HL-60/S4 treated with retinoic acid at 250 ng/mL for 4 days and 3 days (cell line): ENCODE measurements at regions not wholly inside any gene's neighbourhood (a gene's known extent, or its start where the extent isn't known, plus 50 kb on each side); places are given as distances from the start of the nearest gene placed in this dataset.
"Not testable (repeated sequence)": the region's sequence is repeated elsewhere in the genome, so short reads cannot be mapped to it uniquely, and the experiment has no call there.

Source experiments
- in situ Hi-C: fragments of 300-500 bp; cut with MboI; formaldehyde crosslinking; loops from 2 replicates; pipeline ENCODE4 v1.7.0; 2022; ENCODE audit warnings: low sequenced_read_pairs

DNA sequence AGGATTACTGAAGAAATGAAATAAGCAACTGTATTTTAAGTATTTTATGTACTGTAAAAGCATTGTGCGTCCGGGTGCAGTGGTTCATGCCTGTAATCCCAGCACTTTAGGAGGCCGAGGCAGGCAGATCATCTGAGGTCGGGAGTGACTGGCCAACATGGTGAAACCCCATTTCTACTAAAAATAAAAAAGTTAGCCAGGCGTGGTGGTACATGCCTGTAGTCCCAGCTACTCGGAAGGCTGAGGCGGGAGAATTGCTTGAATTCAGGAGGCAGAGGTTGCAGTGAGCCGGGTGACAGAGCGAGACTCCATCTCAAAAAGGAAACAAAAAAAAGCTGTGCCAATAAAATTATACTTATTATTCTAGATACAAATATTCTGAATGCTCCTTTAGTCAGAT, 215.4 kb upstream of the DMRT1 start:
- in situ Hi-C loops: not testable (repeated sequence)

DNA sequence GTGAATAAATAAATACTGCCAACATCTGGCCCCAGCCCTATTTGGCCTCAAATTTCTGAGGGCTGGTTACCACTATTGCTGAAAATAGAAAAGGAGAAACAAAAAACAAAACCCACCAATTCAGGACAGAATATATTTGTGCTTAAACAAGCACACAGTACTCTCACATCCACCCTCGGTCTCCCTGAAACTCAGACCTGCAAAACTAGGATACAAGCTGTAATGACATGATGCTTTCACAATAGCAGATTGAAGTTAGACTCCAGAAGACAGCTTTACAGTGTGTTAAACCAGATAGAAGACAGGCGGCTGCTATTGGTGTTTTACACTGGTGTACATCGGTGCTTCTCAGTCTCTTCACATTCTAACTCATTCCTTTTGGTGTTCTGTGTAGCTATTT, 214.9 kb upstream of the DMRT1 start:
- in situ Hi-C loops: no loop called here

DNA sequence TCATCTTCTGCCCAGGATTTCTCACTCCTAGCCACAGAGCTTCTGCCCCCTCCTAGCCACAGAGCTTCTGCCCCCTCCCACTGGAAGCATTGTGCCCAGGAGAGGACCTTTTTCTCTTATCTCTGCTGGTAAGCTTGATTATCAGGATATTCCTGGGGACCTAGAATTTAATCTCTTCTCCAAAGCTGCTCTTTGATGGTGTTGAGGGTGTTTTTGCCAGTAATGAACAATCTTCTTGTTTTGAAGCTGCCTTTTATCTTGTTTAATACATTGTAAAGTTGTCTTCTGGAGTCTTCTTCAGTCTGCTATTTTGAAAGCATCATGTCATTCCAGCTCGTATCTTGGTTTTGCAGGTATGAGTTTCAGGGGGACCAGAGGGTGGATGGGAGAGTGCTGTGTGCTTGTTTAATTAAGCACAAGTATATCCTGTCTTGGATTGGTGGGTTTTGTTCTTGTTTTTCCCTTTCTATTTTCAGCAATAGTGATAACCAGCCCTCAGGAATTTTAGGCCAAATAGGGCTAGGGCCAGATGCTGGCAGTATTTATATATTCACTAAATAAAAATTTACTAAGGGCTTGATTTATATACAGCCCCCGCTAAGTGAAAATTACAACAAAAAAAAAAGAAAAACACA, 214.0 kb upstream of the DMRT1 start:
- in situ Hi-C loops: no loop called here

DNA sequence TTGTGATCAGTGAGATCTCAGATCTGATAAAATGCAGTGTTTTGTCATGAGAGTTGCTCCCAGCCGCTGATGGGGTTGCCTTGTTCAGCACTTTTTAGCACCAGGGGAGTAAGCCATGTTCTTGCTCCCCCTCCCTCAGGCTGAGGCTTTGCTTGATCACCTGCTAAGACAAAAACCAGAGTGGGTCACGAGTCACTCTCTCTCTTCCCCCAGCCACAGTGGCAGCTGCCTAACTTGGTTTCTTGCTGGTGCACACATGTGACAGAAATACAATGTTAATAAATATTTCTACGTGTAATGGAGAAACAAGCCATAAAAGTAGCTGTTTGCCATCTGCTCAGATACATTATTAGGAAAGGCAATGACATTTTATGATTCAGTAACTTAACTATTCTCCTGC, 212.4 kb upstream of the DMRT1 start:
- in situ Hi-C loops: no loop called here

DNA sequence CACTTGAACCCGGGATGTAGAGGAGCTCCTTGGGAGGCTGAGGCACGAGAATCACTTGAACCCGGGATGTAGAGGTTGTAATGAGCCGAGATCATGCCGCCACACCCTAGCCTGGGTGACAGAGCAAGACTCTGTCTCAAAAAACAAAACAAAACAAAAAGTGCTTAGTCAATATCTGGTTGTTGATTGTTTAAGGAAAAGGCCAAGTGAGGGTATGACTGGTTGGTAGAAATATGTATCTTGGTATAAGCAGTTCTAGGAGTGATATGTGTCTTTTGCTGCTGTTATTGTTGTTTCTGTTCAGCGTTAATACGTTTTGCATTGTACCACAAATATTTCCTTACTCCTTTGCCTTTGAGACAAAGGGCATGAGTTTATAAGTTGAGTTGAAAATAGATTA, 210.7 kb upstream of the DMRT1 start:
- in situ Hi-C loops: no loop called here

DNA sequence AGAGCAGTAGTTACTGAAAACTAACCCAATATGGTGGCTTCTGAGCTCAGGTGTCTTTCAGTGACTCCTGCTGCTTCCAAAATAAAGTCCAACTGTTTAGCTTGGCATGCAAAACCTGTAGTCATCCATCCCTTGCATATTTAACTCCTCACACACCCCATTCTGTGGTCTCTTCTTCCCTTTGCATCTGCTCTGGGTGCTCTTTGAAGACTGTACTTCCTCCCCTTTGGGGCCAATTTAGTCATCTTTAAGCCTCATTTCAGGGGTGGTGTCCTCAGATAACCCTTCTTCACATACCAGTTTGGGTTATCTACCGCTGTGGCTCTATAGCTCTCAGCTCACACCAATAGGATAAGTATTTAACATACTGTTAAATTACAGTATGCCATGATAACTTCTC, 209.9 kb upstream of the DMRT1 start:
- in situ Hi-C loops: no loop called here

DNA sequence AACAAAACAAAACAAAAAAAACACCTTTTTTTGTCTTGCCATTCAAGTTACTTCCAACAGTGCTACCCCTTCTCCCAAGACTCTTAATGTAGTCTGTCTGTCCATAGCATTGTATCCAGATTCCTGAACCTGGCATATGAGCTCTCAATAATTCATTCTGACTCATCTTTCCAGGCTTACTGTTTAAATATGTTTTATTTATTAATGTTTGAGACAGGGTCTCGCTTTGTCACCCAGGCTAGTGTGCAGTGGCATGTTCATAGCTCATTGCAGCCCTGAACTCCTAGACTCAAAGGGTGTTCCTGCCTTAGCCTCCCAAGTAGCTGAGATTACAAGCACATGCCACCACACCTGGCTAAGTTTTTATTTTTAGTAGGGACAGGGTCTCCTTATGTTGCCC, 208.0 kb upstream of the DMRT1 start:
- in situ Hi-C loops: no loop called here

DNA sequence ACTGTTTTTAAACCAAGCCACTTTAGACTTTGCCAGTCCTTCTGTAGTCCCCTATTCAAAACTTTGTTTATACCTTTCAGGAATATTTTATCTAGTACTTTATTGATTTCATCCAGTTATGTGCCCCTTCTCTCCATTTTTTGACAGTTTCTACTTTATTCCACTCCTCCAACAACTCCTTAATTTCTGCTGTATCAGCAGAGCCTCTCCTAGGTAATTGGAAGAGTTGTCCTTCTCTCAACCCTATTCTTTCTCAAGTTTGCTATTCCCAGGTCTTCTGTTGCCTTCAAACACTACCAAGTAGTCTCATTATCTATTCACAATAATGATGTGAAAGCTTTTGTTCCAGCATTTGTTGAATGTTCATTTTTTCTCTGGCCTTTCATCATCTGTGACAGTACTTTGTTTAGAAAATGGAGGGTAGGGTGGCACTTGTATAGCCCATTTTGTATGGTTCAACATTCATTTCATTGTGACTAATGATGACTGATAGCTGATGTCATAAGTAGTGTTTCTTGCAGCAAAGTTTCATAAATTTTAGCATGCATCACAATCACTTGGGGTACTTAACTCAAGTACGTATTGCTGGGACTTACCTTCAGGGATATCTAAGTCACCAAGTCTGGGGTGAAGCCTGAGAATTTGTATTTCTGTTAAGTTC, 204.4 kb upstream of the DMRT1 start:
- in situ Hi-C loops: no loop called here

DNA sequence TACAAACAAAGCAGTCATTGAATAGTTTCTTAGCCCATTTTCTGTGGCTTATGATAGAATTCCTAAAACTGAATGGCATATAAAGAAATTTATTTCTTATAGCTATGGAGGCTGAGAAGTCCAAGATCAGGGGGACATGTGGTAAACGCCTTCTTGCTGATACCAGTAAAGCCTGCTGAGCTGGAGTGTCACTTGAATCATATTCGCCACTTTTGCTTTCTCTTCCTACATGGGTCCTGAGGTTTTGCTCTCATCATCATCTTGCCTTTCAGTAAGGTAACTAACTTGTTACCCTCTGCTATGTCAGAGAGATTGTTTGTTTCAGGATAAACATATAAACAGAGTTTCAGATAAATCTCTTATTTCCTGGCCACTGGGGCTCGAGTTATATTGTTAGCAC, 203.3 kb upstream of the DMRT1 start:
- in situ Hi-C loops: no loop called here

DNA sequence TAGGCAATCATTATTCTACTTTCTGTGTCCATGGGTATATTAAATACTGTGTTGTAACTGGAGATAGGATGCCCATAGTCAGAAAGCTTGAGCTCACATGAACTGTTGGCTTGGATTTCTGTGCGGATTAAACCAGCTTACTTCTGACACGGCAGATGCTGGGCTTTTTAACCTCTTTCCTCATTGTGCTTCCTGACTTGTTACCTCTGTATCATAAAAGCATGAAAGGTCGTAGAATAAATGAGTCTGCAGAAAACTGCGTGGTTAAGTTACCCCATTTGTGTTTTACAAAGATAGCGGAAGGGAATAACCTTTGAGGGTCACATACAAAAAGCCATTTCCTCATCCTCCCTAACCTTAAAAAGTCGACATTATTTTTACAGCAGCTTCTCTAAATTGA, 199.5 kb upstream of the DMRT1 start:
- in situ Hi-C loops: no loop called here

DNA sequence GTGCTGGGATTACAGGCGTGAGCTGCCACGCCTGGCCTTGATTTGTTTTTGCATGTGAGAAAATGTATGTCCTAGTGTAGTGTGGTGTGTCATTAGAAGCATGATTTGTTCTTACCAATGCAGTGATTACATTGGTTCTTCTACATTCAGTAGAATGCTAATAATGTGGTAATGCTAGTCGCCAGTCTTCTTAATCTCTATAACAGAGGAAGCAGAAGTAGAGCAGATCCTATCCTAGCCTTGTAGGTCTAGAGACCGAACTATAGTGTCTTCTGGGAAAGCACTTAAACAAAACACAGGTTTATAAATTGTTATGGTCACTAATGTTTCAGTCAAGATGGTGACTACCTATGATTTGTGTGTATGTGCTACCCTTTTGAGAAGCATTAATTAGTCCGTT, 197.5 kb upstream of the DMRT1 start:
- in situ Hi-C loops: no loop called here

DNA sequence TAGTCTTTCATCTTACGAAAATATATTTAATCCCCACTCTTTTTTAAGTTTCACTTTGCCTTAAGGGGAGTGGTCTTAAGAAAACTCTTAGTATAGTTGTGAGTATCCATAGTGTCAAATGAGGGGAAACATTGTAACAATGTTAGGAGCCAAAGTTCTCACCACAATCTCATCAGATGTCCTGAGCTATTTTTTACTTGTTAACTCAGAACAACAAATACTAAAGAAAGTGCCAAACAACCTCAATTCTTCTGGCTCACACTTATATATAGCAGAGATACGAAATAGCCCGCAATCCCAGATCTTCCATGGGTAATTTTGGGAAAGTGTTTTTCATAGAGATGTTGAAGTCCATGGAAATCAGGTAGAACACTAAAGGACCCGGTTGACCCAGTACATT, 194.0 kb upstream of the DMRT1 start:
- in situ Hi-C loops: no loop called here

DNA sequence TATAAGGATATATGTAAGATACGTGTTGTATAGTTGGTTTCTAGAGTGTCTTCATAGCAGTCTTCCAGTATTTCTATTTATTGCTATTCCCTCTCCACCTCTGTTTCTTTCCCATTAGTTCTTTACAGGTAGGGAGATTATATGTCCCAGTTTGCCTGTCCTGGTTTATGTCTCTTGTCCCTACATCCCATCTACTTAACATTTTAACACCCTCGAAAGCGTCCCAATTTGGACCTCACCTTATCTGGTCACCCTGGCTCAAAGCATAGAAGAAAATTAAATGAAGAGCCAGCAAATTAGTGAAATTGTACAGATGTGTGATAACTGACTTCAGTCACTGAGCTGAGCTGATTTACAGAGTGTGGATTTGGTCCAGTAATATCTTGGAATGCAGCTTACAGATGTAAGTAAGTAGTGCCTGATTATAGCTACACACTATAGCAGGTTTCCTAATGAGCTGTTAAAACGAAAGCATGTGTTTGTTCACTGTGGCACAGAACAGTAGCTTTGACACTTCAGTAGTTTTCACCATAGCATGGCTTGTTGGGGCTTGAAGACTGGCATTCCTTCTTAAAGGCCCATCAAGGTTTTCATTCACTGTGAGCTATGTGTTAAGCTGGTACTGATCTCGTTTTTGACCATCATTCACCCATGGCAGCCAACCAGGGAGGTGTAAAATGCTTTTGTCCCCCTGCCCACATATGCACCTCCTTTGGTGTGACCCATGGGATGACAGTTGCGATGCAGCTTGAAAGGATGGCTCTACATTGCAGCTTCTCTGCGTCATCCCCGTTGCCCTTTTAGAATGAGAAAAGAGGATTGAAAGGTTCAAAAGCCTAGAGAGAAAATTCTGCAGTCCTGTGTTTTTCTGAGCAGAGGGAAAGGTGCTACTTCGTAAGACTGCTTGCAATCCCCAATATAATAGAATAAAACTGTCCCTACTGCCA, 192.1 kb upstream of the DMRT1 start:
- in situ Hi-C loops: no loop called here

DNA sequence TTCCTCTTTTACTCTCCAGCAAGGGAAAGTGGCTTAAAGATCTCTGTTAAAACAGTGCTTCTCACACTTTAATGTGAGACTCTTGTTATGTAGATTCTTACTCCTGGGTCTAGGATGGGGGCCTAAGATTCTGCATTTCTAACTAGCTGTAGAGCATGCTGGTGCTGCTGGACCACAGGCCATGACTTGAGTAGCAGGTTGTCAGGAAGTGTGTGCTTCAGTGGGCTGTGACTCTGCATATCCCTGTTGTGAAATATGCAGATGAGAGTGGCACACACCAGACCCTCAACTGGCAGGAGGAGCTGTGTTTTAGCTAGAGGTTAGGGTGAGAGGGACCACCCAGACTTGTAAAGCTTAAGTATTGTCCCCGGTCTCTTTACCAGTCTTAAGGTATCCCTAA, 191.1 kb upstream of the DMRT1 start:
- in situ Hi-C loops: no loop called here

DNA sequence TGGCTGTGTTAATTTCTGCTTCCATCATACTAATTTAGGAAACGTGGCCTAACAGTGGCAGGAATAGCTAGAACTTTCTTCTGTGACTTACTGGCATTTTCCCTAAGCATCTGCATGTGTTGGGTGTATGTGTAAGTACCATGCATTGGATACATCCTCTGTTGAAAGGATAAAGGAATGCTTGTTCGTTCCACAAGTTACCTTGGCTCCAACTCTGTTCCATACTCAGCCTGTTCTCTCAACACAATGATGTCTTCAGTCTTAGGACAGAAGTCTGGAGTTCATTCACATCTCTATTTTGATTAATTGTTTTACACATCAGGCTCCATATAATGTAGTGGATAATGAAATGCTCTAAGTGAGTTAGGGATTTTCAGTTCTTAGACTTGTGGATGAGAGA, 190.1 kb upstream of the DMRT1 start:
- in situ Hi-C loops: no loop called here

DNA sequence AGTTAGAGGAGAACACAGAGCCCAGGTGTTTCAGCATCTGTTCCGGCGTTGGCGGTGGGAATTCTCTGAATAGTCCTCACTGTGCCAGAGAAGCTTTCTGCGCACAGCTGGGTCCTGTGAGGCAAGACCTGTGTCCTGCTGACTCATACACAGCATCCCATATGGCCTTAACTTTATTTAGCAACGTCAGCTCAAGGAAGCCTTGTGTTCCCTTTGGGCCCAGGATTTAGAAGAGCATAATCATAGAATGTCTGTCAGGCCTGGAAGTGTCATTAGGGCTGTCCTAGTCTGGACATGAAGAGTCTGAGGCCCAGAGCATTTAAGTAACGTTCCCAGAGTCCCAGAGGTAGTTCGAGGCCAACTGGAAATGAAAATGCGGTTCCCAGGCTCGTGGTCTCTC, 188.6 kb upstream of the DMRT1 start:
- in situ Hi-C loops: no loop called here

DNA sequence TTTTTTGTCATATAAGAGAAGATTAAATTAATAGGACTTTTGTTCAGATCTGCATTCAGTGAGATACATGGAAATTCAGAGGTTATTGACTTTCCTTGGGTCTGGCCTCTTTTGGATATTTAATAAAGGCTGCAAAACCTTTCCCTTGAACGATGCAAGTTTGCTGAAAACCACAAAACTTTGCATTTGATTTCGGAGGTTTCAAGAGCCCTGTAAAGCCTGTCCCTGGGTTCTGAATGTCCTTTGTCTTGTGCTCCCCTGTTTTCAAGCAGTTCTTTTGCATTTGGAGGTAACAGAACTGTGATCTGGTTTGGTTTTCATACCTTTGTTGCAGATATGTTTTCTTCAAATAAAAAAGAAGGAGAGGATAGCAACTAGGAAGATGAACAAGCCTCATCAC, 188.1 kb upstream of the DMRT1 start:
- in situ Hi-C loops: no loop called here

DNA sequence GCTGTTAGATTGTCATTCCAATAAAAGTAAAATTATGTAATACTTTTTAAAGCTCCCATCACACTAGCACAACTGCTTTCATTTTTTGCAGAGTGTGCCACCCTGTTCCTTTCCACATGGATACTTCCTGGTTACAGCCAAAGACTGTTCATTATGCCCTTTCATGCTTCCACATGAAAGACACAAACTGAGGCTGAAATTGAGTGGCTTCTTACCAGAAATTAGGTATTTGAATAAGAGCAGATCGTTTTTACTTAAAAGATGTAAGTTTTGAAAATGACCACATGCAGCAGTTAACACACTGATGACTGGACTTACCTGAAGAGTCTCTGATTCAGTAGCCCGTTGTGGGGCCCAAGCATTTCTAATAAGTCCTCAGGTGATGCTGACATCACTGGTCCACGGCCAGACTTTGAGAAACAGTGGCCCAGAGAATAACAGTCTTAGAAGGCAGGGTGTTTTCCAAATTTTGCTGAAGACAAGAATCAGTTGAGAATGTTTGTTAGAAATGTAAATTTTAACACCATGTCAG, 187.6 kb upstream of the DMRT1 start:
- in situ Hi-C loops: no loop called here

DNA sequence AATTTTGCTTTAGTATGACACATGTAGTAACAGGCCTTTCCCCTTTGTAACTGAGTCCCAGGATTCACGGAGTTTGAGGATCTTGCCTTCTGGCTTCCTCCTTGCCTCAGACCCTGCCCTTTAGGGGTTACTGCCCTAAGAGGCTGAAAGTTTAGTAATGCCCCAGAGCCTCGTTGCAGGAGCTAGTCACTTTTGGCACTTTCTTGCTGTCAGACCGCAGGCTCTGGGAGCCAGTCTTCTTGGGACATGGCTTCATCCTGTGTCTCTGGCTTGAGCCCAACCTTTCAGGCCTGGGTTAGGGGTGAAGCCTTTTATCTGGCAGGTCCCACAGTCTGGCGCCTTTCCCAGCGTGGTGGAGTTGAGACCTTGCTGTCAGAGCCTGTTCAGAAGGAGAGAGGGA, 185.6 kb upstream of the DMRT1 start:
- in situ Hi-C loops: no loop called here

DNA sequence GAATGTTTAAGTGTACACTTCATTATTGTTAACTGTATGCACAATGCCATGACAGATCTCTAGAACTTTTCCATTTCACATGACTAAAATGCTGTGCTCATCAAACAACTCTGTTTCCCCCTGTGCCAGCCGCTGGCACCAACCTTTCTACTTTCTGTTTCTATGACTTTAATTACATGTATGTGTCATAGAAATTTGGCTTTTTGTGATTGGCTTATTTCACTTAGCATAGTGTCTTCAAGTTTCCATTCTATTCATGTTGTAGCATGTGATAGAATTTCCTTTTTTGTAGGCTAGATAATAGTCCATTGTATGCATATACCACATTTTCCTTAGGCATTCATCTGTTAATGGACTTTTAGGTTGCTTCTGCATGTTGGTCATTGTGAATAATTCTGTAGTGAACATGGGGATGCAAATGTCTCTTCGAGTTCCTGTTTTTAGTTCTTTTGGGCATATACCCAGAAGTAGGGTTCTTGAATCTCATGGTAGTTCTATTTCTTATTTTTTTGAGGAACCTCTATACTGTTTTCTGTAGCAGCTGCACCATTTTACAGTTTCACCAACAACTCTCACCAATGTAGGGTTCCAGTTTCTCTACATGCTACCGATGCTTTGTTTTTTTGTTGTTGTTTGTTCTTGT, 184.4 kb upstream of the DMRT1 start:
- in situ Hi-C loops: no loop called here

DNA sequence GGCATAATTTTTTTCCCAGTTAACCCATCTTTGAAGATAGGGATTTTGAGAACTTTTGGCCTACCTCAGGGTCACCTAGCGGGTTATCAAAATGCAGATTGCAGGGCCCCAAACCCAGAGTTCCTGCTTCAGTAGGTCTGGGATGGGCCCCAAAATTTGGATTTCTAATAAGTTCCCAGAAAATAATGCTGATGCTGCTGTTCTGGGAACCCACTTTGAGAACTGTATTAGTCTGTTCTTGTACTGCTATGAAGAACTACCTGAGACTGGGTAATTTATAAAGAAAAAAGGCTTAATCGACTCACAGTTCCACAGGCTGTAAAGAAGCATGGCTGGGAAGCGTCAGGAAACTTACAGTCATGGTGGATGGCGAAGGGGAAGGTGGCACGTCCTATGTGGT, 182.2 kb upstream of the DMRT1 start:
- in situ Hi-C loops: no loop called here
